Right ventricle myocardium superior (tissue), 1 donor: ENCODE measurements at regions not wholly inside any gene's neighbourhood (a gene's known extent, or its start where the extent isn't known, plus 50 kb on each side); places are given as distances from the start of the nearest gene placed in this dataset.

Experiments used
- ATAC-seq: fragments of 200-7000 bp; cut with Tn5 transposase; one replicate; pipeline ENCODE4 v1.9.1; 2020; ENCODE audit warnings: mild to moderate bottlenecking; ENCODE audit not compliant: poor library complexity
- DNase-seq: peaks from one replicate; pipeline ENCODE4 v3.0.0-alpha.2; 2020
- intact Hi-C: fragments of 100-400 bp; cut with DNase I; formaldehyde crosslinking; loops from one replicate; pipeline ENCODE4 v1.11.2; 2022
- donor health status: DM: no; HTN: yes; CAD: no; lungs with severe emphysema.

- ATAC-seq (no peak), DNase-seq (no peak)
- intact Hi-C loops, result no loop called here
These were observed 220.3 kb downstream of the KTN1 start for GRCh38 chr14:55800156-55800785.

GRCh38 chr14:55801121-55801520 lies 221.1 kb downstream of the KTN1 start:
- no peak for ATAC-seq
- intact Hi-C loops, result no loop called here
- no peak for DNase-seq

GRCh38 chr14:55802986-55803872 lies 223.2 kb downstream of the KTN1 start:
- ATAC-seq (no peak), DNase-seq (no peak)
- intact Hi-C loops, result no loop called here

- ATAC-seq, result no peak
- intact Hi-C loops, result no loop called here
- no peak for DNase-seq
These were observed 224.0 kb downstream of the KTN1 start for GRCh38 chr14:55803873-55804553.

GRCh38 chr14:55805250-55805649 lies 225.2 kb downstream of the KTN1 start:
- ATAC-seq (no peak), DNase-seq (no peak)
- intact Hi-C loops, result no loop called here

- ATAC-seq (peak; percentile 99), DNase-seq (peak; percentile 91)
- intact Hi-C loops, result no loop called here
These were observed 227.3 kb downstream of the KTN1 start for GRCh38 chr14:55807053-55807880.

GRCh38 chr14:55807881-55808379 lies 227.9 kb downstream of the KTN1 start:
- ATAC-seq, result no peak
- intact Hi-C loops, result no loop called here
- DNase-seq, result no peak

GRCh38 chr14:55813630-55814029 lies 233.6 kb downstream of the KTN1 start:
- intact Hi-C loops, result no loop called here
- no peak for DNase-seq
- no peak for ATAC-seq

GRCh38 chr14:55814064-55814463 lies 234.1 kb downstream of the KTN1 start:
- DNase-seq (no peak), ATAC-seq (no peak)
- intact Hi-C loops, result no loop called here

- ATAC-seq (no peak), DNase-seq (no peak)
- intact Hi-C loops, result no loop called here
These were observed 234.9 kb downstream of the KTN1 start for GRCh38 chr14:55814873-55815272.

GRCh38 chr14:55816225-55816624 lies 236.2 kb downstream of the KTN1 start:
- ATAC-seq (no peak), DNase-seq (no peak)
- intact Hi-C loops, result no loop called here

- ATAC-seq (no peak), DNase-seq (no peak)
- intact Hi-C loops, result no loop called here
These were observed 239.8 kb downstream of the KTN1 start for GRCh38 chr14:55819610-55820304.

- intact Hi-C loops, result no loop called here
- no peak for ATAC-seq
These were observed 242.9 kb downstream of the KTN1 start for GRCh38 chr14:55822906-55823305.

GRCh38 chr14:55832122-55832911 lies 252.3 kb downstream of the KTN1 start:
- DNase-seq, result no peak
- intact Hi-C loops, result no loop called here
- no peak for ATAC-seq

More at GRCh38 chr14:55822906-55823305, 242.9 kb downstream of the KTN1 start:
- no peak for DNase-seq

GRCh38 chr14:55832974-55833373 lies 253.0 kb downstream of the KTN1 start:
- intact Hi-C loops, result no loop called here
- no peak for ATAC-seq
- no peak for DNase-seq

- intact Hi-C loops, result no loop called here
- ATAC-seq (no peak), DNase-seq (no peak)
These were observed 254.4 kb downstream of the KTN1 start for GRCh38 chr14:55834390-55834789.

- ATAC-seq (no peak), DNase-seq (no peak)
- intact Hi-C loops, result no loop called here
These were observed 256.0 kb downstream of the KTN1 start for GRCh38 chr14:55835985-55836384.
